ENCODE measurements at regions not wholly inside any gene's neighbourhood (a gene's known extent, or its start where the extent isn't known, plus 50 kb on each side); places are given as distances from the start of the nearest gene placed in this dataset.

DNA sequence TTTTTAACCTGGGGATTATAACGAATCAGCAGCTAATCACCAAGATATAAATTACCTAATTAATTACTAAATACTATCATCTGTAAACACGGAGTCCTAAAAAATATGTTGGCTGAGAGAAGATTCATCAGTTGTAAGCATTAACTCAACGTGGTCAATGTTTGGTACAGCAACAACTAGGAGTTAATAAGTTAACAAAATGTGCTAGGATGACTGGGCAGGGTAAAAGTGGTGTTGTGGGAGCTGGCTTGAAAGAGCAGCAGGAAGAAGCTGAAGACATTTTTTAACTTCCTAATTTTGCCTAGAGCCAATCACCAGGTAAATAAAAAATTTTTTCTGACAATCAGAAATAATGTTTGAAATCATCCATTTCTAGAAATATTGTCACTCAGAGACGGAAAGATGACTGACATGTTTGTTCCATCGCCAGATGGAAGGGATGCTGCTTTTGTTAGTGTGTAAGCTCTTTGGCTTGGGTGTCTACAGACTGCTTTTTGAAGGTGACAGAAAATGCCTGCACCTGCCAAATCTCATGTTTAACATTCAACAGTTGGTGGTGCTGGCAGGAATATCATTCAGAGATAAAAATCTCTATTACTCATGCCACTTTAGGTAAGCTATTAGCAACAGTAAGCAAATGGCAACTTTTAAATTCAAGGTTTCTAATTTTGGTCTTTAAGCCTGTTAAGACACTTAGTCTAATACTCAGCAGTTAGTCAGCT lies 1126.9 kb downstream of the STPG2 start:
- TF ChIP-seq POLR2AphosphoS5 (IDR thresholded peaks at IDR 0.05; ENCODE audit: low read depth, low read length) (no peak), POLR2A (IDR thresholded peaks at IDR 0.05; ENCODE audit: low read depth, low read length) (no peak), TAF1 (IDR thresholded peaks at IDR 0.05; ENCODE audit: borderline replicate concordance, low read depth, low read length) (no peak)
